HUDEP-2 (cell line): ENCODE measurements at regions not wholly inside any gene's neighbourhood (a gene's known extent, or its start where the extent isn't known, plus 50 kb on each side); places are given as distances from the start of the nearest gene placed in this dataset.

Experiments
- DNase-seq, 76 experiments: peaks; one replicate each; lab custom pipeline; 2025; ENCODE audit not compliant: unreplicated experiment in 76 of 76; lab: John Stamatoyannopoulos, UW

DNA sequence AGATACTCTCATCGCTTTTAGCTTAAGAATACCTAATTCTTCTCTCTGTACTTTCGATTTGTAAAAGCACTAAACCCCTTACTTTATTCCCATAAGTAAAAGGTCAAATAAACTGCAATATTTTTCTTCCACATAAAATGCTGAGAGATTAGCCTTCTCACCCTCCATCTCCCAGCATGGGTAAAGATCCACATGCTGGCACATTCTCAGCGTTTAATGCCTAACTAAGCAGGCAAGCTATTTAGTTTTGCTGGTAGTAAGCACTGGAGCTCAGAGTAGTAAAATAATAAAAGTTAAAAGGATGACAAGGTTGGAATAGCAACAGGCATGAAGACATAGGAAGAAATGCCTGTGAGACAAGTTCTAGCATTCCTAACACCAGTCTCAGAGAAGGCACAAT, 65.9 kb upstream of the NEBL start:
- DNase-seq: no peak

- no peak for DNase-seq
Measured at GRCh38 chr10:20962165-20962564, 65.1 kb upstream of the NEBL start.

- DNase-seq: no peak
Measured at GRCh38 chr10:20959242-20959641, 62.1 kb upstream of the NEBL start.

GRCh38 chr10:20958764-20959163, 61.7 kb upstream of the NEBL start:
- DNase-seq: no peak

GRCh38 chr10:20958225-20958624, 61.1 kb upstream of the NEBL start:
- DNase-seq: no peak

GRCh38 chr10:20957744-20958143, 60.6 kb upstream of the NEBL start:
- no peak for DNase-seq

DNA sequence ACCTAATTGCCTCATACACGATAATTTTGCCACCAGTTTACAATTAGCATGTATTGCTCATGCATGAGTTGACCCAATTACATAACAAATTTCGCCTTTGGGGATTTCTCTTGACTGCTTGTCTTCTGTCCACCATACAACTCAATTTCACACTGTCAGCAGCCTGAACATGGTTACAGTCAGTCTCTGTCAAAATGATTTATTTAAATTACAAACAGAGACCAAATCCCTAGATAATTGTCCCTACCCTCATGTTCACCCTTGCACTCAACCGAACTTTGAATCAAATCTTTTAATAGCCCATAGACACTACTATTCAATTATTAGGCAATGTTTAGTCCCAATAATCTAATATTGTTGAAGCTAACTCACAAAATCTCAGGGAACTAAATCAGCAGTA, 59.7 kb upstream of the NEBL start:
- no peak for DNase-seq

DNA sequence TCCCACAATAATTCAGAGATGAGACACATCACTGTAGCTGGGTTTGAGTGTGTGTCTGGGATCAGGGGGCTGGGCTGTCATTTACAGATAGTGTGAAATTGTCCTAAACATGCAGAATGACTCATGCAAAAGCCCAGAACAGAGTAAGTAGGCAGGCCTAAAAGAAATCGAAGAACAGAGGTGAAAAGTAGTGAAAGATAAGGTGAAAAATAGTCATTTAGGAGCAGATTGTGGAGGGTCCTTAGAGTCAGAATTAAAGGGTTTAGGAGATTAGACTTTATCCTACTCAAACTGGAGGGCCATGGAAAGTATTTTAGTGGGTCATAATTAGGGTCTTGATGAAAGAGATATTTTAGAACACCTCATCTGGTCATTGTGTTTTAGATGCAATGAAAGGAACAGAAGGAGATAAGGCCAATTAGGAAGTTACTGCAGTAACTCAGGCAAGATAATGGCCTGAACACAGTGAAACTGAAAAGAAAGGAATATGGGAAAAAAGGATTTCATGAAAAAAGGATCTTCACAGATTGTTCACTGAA, 58.3 kb upstream of the NEBL start:
- DNase-seq: no peak

- no peak for DNase-seq
Measured at GRCh38 chr10:20954519-20954918, 57.4 kb upstream of the NEBL start.

GRCh38 chr10:20953120-20953519, 56.0 kb upstream of the NEBL start:
- DNase-seq: no peak

DNA sequence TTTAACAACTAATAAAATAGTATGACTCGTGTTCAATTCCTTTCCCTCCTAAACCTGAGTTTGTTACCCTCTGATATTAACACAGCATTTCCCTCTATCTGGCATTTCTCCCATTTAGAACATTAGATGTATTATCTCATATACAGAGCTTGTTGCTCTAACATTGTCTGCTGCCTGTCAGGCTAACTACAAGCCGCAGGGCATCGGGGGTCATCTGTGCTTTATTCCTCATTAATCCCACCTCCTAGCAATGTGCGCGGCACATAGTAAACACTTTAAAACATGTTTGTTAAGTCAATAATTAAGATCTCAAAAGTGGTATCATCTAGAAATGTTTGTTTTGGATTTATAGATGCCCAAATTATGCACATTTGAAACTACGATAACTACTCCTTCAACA, 52.9 kb upstream of the NEBL start:
- no peak for DNase-seq

DNA sequence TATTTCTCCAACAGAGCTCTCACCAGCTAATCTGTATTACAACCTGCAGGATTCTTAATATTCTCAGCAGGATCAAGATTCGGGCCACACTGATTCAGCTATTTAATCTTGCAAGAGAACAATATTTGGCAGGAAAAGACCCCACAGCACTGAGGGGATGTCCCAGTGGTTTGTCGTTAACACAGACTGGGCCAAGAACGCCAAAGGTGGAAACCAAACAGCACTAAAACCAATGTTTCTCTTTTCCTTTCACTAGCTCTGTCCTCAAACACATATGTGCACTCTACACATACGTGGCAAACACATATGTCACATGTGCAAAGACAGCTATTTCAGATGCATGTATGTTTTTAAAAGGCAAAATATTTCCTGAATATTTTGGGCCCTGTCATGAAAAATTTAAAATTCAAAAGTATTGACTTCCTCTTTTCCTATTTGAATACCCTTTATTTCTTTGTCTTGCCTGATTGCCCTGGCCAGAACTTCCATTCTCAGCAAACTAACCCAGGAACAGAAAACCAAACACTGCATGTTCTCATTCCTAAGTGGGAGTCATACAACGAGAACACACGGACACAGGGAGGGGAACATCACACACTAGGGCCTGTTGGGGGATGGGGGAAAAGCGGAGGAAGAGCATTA, 51.7 kb upstream of the NEBL start:
- DNase-seq: no peak
